GM12878 (cell line): ENCODE measurements at regions not wholly inside any gene's neighbourhood (a gene's known extent, or its start where the extent isn't known, plus 50 kb on each side); places are given as distances from the start of the nearest gene placed in this dataset.

Experiments used
- ATAC-seq: fragments of 200-7000 bp; cut with Tn5 transposase; 3 replicates; pipeline ENCODE4 v1.9.1; 2020; ENCODE audit warnings: mild to moderate bottlenecking, moderate library complexity
- BruUV-seq: library from RNA; stranded (reverse); fragments of 400-500 nt; replicated peaks from 2 replicates; lab custom pipeline; 2021; lab: Mats Ljungman, UMichigan
- CTCF ChIA-PET: fragments of 300-600 bp; sonication (Branson Sonifier 250); formaldehyde crosslinking; extraction: SDS; loops from one replicate; lab custom pipeline; 2021; ENCODE audit warnings: inconsistent platforms; lab: Yijun Ruan, JAX
- POLR2A ChIA-PET: fragments of 350-600 bp; formaldehyde crosslinking; extraction: SDS; loops from one replicate; lab custom pipeline; 2021; ENCODE audit warnings: inconsistent platforms; lab: Charles Lee
- RAD21 ChIA-PET: fragments of 300-600 bp; sonication (Branson Sonifier 250); formaldehyde crosslinking; loops from one replicate; lab custom pipeline; 2023; ENCODE audit warnings: antibody characterized with exemption; ENCODE audit not compliant: unreplicated experiment; lab: Charles Lee
- SMC1A ChIA-PET: fragments of 300-600 bp; sonication (Branson Sonifier 250); formaldehyde crosslinking; loops from one replicate; lab custom pipeline; 2023; ENCODE audit not compliant: unreplicated experiment, uncharacterized antibody; lab: Charles Lee
- DNase-seq: peaks from one replicate; pipeline ENCODE4 v3.0.0-alpha.2; 2011; ENCODE audit warnings: low read depth, low spot score
- FAIRE-seq: peaks from 3 replicates; lab custom pipeline; 2011; peaks lifted over from hg19 to GRCh38; lab: Jason Lieb, UNC
- H2AFZ ChIP-seq: 2 replicates; pipeline ENCODE4 v1.6.0; 2011; ENCODE audit warnings: low read depth, low read length, control low read depth; ENCODE audit not compliant: control insufficient read depth
- H3K27ac ChIP-seq: 2 replicates; pipeline ENCODE4 v1.5.1; 2011; ENCODE audit warnings: control low read depth; ENCODE audit not compliant: control insufficient read depth, insufficient read depth
- H3K27me3 ChIP-seq, 2 experiments: replicated peaks in 1 of 2; 2 replicates each; pipeline versions ENCODE4 v1.6.0 to v1.6.1; 2011; ENCODE audit warnings: low read length in 1 of 2; ENCODE audit not compliant: control insufficient read depth in 2 of 2, insufficient read depth in 2 of 2
- H3K36me3 ChIP-seq, 2 experiments: 2 replicates each; pipeline ENCODE4 v1.5.1; 2011; ENCODE audit warnings: low read length in 1 of 2; ENCODE audit not compliant: control insufficient read depth in 2 of 2, insufficient read depth in 2 of 2
- H3K4me1 ChIP-seq: 2 replicates; pipeline ENCODE4 v1.6.1; 2011; ENCODE audit warnings: mild to moderate bottlenecking, low read length, moderate library complexity, mixed read lengths; ENCODE audit not compliant: control insufficient read depth, insufficient read depth
- H3K4me2 ChIP-seq: 2 replicates; pipeline ENCODE4 v1.6.0; 2011; ENCODE audit warnings: control low read depth; ENCODE audit not compliant: control insufficient read depth, insufficient read depth
- H3K4me3 ChIP-seq: fragments of 200-600 bp; sonication (generic); 2 replicates; pipeline ENCODE4 v1.5.1; 2016
- H3K79me2 ChIP-seq: 2 replicates; pipeline ENCODE4 v1.6.0; 2011; ENCODE audit warnings: low read length; ENCODE audit not compliant: control insufficient read depth, insufficient read depth
- H3K9ac ChIP-seq: 2 replicates; pipeline ENCODE4 v1.8.0; 2011; ENCODE audit warnings: low read length, control low read depth, mixed read lengths; ENCODE audit not compliant: control insufficient read depth, insufficient read depth
- H3K9me3 ChIP-seq: replicated peaks from 3 replicates; pipeline ENCODE4 v1.5.1; 2011; ENCODE audit warnings: mild to moderate bottlenecking, low read length; ENCODE audit not compliant: control insufficient read depth, insufficient read depth
- H4K20me1 ChIP-seq: 2 replicates; pipeline ENCODE4 v1.6.0; 2011; ENCODE audit not compliant: control insufficient read depth, insufficient read depth
- ATF2 ChIP-seq: IDR thresholded peaks from 2 replicates; pipeline ENCODE4 v1.6.1; 2012; ENCODE audit warnings: low read length, inconsistent platforms
- HDAC2 ChIP-seq: fragments of 200-600 bp; sonication (generic); IDR thresholded peaks from 2 replicates; pipeline ENCODE4 v1.6.1; 2017
- JUND ChIP-seq: IDR thresholded peaks from 2 replicates; pipeline ENCODE4 v1.6.1; 2012; ENCODE audit warnings: low read depth, mild to moderate bottlenecking, low read length, improper control_type of control experiment, moderate library complexity
- KDM1A ChIP-seq: fragments of 200-600 bp; sonication (generic); IDR thresholded peaks from 2 replicates; pipeline ENCODE4 v1.6.1; 2016; ENCODE audit warnings: borderline replicate concordance
- NFXL1 ChIP-seq: fragments of 450-650 bp; IDR thresholded peaks from 2 replicates; pipeline ENCODE4 v1.6.1; 2017; ENCODE audit warnings: antibody characterized with exemption, mild to moderate bottlenecking, borderline replicate concordance
- NRF1 ChIP-seq: conservative IDR thresholded peaks from 2 replicates; pipeline ENCODE4 v1.6.1; 2011; ENCODE audit warnings: mild to moderate bottlenecking, low read depth, low read length, improper control_type of control experiment
- RFX5 ChIP-seq: IDR thresholded peaks from 2 replicates; pipeline ENCODE4 v1.6.1; 2011; ENCODE audit warnings: low read depth, low read length, improper control_type of control experiment
- SUZ12 ChIP-seq: fragments of 200-600 bp; sonication (generic); IDR thresholded peaks from one replicate; pipeline ENCODE4 v1.6.1; 2018; ENCODE audit warnings: antibody characterized with exemption, mild to moderate bottlenecking; ENCODE audit not compliant: unreplicated experiment
- WRNIP1 ChIP-seq: IDR thresholded peaks from 2 replicates; pipeline ENCODE4 v1.6.1; 2011; ENCODE audit warnings: low read depth, low read length, improper control_type of control experiment, borderline replicate concordance
- ZNF207 ChIP-seq: fragments of 450-650 bp; IDR thresholded peaks from 2 replicates; pipeline ENCODE4 v1.6.1; 2014; ENCODE audit warnings: antibody characterized with exemption, mild to moderate bottlenecking, borderline replicate concordance
- WGBS: methylation state at CpG from one replicate; pipeline ENCODE4 v1.1.6; 2016; ENCODE audit warnings: low lambda C conversion rate; ENCODE audit not compliant: insufficient replicate concordance, insufficient coverage; ENCODE audit errors: missing lambda C conversion rate; 5-methylcytosine and 5-hydroxymethylcytosine counted together
- in situ Hi-C: fragments of 300-500 bp; cut with MboI; formaldehyde crosslinking; loops from 9 replicates; pipeline ENCODE4 v1.14.3; 2018; ENCODE audit warnings: mixed read lengths
- intact Hi-C: fragments of 100-400 bp; cut with micrococcal nuclease; formaldehyde crosslinking; loops from one replicate; pipeline ENCODE4 v1.14.2; 2022; ENCODE audit not compliant: unreplicated experiment

GRCh38 chr6:85002847-85003246, 238.4 kb upstream of the TBX18 start (continued):
- TF ChIP-seq ATF2 = no peak
- no peak for TF ChIP-seq SUZ12
- TF ChIP-seq RFX5 = no peak
- TF ChIP-seq NRF1 = no peak
- no peak for TF ChIP-seq ZNF207
- TF ChIP-seq HDAC2 = no peak
- TF ChIP-seq KDM1A = no peak
- TF ChIP-seq, all 136 proteins: peak for 0

GRCh38 chr6:85000001-85000400, 235.6 kb upstream of the TBX18 start:
- POLR2A ChIA-PET = no interaction called here
- no TSS peak for BruUV-seq
- RAD21 ChIA-PET = no interaction called here
- Histone ChIP-seq H3K79me2 (no peaks in the 10 kb centered on the region), H3K36me3 (no peaks in the 10 kb centered on the region), H4K20me1 (no peaks in the 10 kb centered on the region), H3K9ac (no peak overlapping the region), H3K27me3 (no peaks in the 10 kb centered on the region), H3K4me1 (no peaks in the 10 kb centered on the region), H2AFZ (no peak overlapping the region), H3K4me2 (no peak overlapping the region), H3K9me3 (no peaks in the 10 kb centered on the region), H3K27ac (no peak overlapping the region), H3K4me3 (no peak overlapping the region)
- DNase-seq (no peak), FAIRE-seq (no peak), ATAC-seq (no peak)
- no peak for TF ChIP-seq WRNIP1
- no peak for TF ChIP-seq NFXL1
- TF ChIP-seq JUND = no peak
- intact Hi-C loops (no loop called here), in situ Hi-C loops (no loop called here)
- CTCF ChIA-PET = no interaction called here
- 17% methylated on average over 2 of the region's 2 CpGs for WGBS
- SMC1A ChIA-PET = no interaction called here
